GM23248 (cell line): ENCODE measurements at regions not wholly inside any gene's neighbourhood (a gene's known extent, or its start where the extent isn't known, plus 50 kb on each side); places are given as distances from the start of the nearest gene placed in this dataset.

ENCODE experiments used
- EZH2 ChIP-seq: fragments of 200-600 bp; sonication (generic); IDR thresholded peaks from 2 replicates; pipeline ENCODE4 v1.6.1; 2018; ENCODE audit warnings: antibody characterized with exemption, mild to moderate bottlenecking; ENCODE audit not compliant: insufficient read depth, poor library complexity, severe bottlenecking
- EZH2phosphoT487 ChIP-seq: fragments of 200-600 bp; sonication (generic); IDR thresholded peaks from 2 replicates; pipeline ENCODE4 v1.6.1; 2018; ENCODE audit warnings: antibody characterized with exemption, moderate library complexity, mild to moderate bottlenecking, low read depth; ENCODE audit not compliant: insufficient read depth

GRCh38 chr12:25761356-25761755, 197.1 kb upstream of the RASSF8 start:
- TF ChIP-seq EZH2phosphoT487 (no peak), EZH2 (no peak)
